ENCODE measurements at regions not wholly inside any gene's neighbourhood (a gene's known extent, or its start where the extent isn't known, plus 50 kb on each side); places are given as distances from the start of the nearest gene placed in this dataset.

GRCh38 chr6:164315376-164315775 lies 900.9 kb downstream of the QKI start:
- DNase-seq (ENCODE audit: low spot score): no peak

- DNase-seq (ENCODE audit: low spot score): no peak
Observed at GRCh38 chr6:164308339-164308738, 893.8 kb downstream of the QKI start.

- DNase-seq (ENCODE audit: low spot score): peak; percentile 3
Observed at GRCh38 chr6:164303102-164303964, 888.8 kb downstream of the QKI start.

DNA sequence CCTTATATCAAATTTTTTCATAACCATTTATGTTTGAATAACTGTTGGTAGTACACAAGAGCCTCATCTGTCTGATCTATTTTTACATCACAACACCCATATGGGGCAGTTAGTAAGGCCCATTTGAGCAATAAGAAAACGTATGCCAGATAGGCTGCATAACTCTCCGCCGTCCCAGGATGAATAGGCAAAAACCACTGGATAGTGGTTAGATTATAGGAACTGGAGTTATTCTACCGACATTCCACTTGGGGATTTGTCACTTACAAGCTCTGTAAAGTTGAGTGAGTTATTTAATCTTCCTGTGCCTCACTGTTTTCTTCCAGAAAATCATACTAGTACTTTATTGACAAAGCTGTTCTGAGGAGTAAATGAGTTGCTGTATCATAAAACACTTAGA lies 881.9 kb downstream of the QKI start:
- DNase-seq (ENCODE audit: low spot score): no peak

GRCh38 chr6:164294047-164294784 lies 879.7 kb downstream of the QKI start:
- DNase-seq (ENCODE audit: low spot score): no peak

DNA sequence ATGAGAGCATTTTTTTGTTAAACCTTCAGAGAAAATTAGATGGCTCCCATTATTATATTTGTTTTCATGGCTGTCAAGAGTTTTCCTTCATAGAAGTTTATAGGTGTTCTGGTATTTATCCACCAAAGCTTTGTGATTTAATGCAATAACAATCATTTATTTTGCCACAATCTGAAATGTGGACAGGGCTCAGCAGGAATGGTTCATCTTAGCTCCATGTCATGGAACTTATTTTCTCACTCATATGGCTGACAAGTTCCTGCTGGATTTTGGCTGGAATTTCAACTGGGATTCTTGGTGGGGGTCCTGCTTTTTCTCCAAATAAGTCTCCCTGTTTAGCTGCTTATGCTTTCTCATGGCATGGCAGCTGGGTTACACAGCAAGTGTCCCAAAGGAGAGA lies 876.7 kb downstream of the QKI start:
- DNase-seq (ENCODE audit: low spot score): no peak

DNA sequence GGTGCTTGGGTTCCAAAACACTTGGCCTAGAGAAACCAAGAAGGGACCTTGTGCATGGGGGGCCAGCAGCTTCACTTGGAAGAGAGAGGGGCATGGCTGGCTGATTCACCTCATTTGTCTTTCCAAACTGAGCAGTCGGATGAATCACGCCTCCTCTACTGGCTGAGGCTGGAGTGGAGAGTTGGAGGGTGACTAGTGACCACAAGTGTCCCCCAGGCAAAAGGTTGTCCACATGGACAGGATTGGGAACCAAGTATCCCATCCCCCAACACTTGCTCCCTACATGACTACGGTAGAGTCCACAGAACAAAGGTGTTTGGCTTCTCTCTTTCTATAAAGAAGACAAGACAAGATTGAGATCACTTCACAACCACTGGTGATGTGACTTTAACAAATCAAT lies 875.6 kb downstream of the QKI start:
- no peak for DNase-seq (ENCODE audit: low spot score)

GRCh38 chr6:164286011-164286410 lies 871.5 kb downstream of the QKI start:
- DNase-seq (ENCODE audit: low spot score): no peak

GRCh38 chr6:164283574-164283973 lies 869.1 kb downstream of the QKI start:
- DNase-seq (ENCODE audit: low spot score): no peak

DNA sequence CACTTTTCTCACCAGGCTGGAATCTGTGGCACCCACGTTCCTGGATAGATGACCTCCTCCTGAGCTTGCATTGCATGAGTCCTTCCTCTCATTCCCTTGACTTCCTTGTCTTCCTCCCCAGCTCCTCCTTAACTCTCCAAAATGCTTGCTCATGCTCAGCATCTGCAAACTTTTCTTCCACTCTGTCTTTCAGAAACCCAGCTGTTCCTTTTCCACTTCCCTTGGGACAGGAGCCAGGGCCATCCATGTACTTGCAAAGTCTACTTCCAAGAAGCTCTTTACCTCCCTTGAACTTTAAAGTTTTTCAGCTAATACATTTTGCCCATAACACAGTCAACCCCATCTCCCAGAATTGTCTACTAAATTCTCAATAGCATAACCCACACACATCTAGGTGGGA lies 861.7 kb downstream of the QKI start:
- no peak for DNase-seq (ENCODE audit: low spot score)

- no peak for DNase-seq (ENCODE audit: low spot score)
Observed at GRCh38 chr6:164275773-164276172, 861.3 kb downstream of the QKI start.

DNA sequence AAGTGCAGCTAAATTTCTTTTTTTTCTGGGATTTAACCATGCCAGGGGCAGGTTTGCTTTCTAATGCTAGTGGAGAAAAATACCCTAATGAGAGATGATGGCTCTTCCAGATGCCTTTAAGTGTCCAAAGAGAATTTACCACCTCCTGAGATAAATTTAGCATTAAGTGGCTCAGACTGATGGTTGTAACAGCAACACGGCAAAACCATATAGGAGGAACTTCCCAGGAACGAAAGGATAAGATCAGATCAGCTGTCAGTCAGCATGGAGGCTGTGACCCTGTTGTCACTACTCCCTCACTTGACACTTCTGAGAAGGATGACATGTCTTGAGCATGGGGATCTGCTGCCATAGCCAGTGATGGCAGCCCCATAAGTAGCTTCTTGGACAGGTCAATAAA lies 860.0 kb downstream of the QKI start:
- DNase-seq (ENCODE audit: low spot score): no peak

- no peak for DNase-seq (ENCODE audit: low spot score)
Observed at GRCh38 chr6:164273491-164273890, 859.0 kb downstream of the QKI start.

GRCh38 chr6:164266851-164267250 lies 852.3 kb downstream of the QKI start:
- no peak for DNase-seq (ENCODE audit: low spot score)

GRCh38 chr6:164262348-164262747 lies 847.8 kb downstream of the QKI start:
- no peak for DNase-seq (ENCODE audit: low spot score)

- no peak for DNase-seq (ENCODE audit: low spot score)
Observed at GRCh38 chr6:164258421-164258820, 843.9 kb downstream of the QKI start.

- DNase-seq (ENCODE audit: low spot score): peak; percentile 6
Observed at GRCh38 chr6:164252948-164253347, 838.4 kb downstream of the QKI start.

- DNase-seq (ENCODE audit: low spot score): no peak
Observed at GRCh38 chr6:164252291-164252690, 837.8 kb downstream of the QKI start.

DNA sequence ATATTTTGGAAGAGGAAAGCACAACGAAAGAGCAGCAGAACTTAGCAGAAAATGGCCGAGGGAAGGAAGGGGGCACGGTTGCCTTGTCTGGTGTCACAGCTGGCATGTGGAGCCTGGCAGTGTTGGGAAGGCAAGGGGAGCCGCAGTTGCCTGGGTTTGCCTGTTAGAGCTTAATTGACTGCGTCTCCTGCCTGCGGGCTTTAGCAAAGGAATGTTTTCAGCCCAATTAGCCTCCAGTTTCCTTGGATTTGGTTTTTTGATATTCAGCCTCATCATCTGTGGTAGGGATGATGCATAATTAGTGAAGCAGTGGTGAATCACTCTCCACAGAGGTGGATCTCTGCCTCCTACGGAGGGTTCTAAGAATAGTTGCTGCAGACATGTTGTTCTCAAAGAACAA lies 832.6 kb downstream of the QKI start:
- no peak for DNase-seq (ENCODE audit: low spot score)

DNA sequence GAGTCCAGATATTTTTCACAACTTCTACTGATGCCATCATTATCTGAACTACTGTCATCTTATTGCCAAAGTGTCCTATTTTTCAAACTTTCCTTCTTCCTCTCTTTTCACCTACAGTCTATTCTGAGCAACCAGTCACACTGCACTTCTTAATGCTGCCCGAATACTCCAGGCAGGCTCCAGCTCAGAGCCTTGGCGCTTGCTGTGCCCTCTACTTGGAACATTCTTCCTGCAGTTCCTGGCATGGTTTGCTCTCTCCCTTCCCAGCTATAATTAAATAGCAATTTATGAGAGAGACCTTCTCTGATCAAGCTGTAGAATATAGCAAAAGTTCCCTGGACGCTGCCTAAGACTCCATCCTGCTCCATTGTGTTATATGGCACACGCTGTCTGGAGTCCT lies 831.6 kb downstream of the QKI start:
- DNase-seq (ENCODE audit: low spot score): no peak

DNA sequence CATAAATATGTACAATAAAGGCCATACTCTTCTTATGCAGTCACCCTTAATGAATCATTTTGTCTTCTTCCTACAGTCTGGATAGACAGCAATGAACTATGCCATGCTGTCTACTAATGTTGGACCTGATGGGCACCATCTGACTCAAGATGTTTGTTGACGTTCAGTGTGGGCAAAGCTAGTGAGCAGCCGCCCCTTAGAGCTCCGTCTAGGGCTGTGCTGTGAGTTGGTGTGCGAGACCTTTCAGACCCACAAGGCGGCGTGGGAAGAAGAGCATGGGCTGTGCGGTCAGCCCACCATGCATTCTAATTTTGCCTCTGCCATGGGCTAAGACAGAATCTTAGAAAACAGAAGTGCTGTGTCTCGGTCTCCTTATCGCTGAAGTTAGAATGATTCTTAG lies 829.4 kb downstream of the QKI start:
- no peak for DNase-seq (ENCODE audit: low spot score)

DNA sequence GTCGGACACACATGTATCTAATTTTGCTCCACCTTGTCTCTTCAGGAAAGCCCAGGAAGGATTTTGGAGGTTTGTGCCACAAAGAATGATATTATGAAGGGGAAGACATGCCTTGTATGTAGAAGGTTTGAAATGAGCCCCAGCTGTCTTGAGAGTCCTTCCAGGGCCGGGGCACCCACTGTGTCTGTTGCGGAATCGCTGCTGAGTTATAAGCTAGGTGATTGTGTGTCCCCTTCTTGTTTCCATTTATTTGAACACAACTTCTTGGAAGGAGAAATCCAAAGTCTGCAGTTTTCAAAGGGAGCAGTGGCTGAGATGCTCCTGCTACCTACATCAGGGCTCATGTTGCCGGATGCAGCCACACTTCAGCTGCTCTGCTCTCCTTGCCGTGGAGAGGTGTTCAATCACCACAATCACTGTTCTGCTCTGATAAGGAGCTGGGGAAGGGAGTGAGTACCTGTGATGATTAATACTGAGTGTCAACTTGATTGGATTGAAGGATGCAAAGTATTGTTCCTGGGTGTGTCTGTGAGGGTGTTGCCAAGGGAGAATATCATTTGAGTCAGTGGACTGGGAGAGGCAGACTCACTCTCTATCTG lies 828.6 kb downstream of the QKI start:
- DNase-seq (ENCODE audit: low spot score): no peak

DNA sequence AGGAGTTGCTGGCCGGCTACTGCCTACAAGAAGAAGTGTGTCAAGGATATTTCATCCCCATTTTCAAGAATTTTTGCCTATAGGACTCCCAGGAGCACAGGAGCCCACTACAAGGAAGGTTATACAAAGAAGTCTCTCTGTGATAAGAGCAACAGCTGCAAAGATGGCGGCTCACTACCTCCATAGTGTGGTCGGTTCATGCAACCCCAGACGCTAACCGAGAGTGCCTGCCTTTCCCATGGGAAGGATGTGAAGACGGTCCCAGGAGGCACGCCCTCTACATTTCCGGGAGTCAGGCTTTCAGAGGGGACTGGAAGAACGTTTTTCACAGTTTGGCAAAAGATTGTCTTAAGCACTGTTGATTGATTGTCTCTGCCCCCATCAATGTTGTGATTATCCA lies 816.3 kb downstream of the QKI start:
- no peak for DNase-seq (ENCODE audit: low spot score)

All from umbilical cord (tissue), 1 donor.